HL-60 (cell line): ENCODE measurements at regions not wholly inside any gene's neighbourhood (a gene's known extent, or its start where the extent isn't known, plus 50 kb on each side); places are given as distances from the start of the nearest gene placed in this dataset.

Experiments
- CTCF ChIP-seq: IDR thresholded peaks from one replicate; pipeline ENCODE4 v1.5.1; 2011; ENCODE audit warnings: low read length, control low read depth, inconsistent platforms; ENCODE audit not compliant: insufficient read depth
- GABPA ChIP-seq: IDR thresholded peaks from 2 replicates; pipeline ENCODE4 v1.6.1; 2012; ENCODE audit warnings: low read depth
- POLR2AphosphoS5 ChIP-seq: IDR thresholded peaks from 2 replicates; pipeline ENCODE4 v1.6.1; 2012; ENCODE audit warnings: low read depth
- REST ChIP-seq: IDR thresholded peaks from 2 replicates; pipeline ENCODE4 v1.6.1; 2012; ENCODE audit warnings: low read depth; ENCODE audit not compliant: insufficient replicate concordance
- SPI1 ChIP-seq: IDR thresholded peaks from 2 replicates; pipeline ENCODE4 v1.6.1; 2012; ENCODE audit warnings: low read depth, mild to moderate bottlenecking, borderline replicate concordance

GRCh38 chr1:5405263-5405662, 587.0 kb downstream of the NPHP4 start:
- TF ChIP-seq CTCF (no peak), GABPA (no peak), REST (no peak), POLR2AphosphoS5 (no peak), SPI1 (no peak)
